Adrenal gland (tissue), 9 donors: ENCODE measurements at regions not wholly inside any gene's neighbourhood (a gene's known extent, or its start where the extent isn't known, plus 50 kb on each side); places are given as distances from the start of the nearest gene placed in this dataset.
"Not testable (repeated sequence)": the region's sequence is repeated elsewhere in the genome, so short reads cannot be mapped to it uniquely, and the experiment has no call there.

Experiments used
- DNase-seq, 7 donors: peaks; one replicate each; pipeline ENCODE4 v3.0.0-alpha.2; 2019 to 2020
- H3K27ac ChIP-seq, 5 donors: fragments of 200-600 bp; sonication (generic) in 4 of 5; 1 replicate in 3 of 5; 2 replicates in 2 of 5; pipeline versions ENCODE4 v1.5.1 to v1.8.0; 2016 to 2020; ENCODE audit warnings: mild to moderate bottlenecking in 1 of 5
- H3K27me3 ChIP-seq: fragments of 200-600 bp; 2 replicates; pipeline ENCODE4 v1.8.0; 2021
- H3K36me3 ChIP-seq, 2 donors: fragments of 200-600 bp; replicated peaks in 1 of 2; 1 replicate in 1 of 2; 2 replicates in 1 of 2; pipeline versions ENCODE4 v1.5.1 to v1.8.0; 2018 to 2022
- H3K4me1 ChIP-seq, 2 donors: fragments of 200-600 bp; replicated peaks in 1 of 2; 1 replicate in 1 of 2; 2 replicates in 1 of 2; pipeline versions ENCODE4 v1.5.1 to v1.8.0; 2018 to 2021
- H3K4me3 ChIP-seq, 4 donors: fragments of 200-600 bp; sonication (generic) in 3 of 4; one replicate each; pipeline ENCODE4 v1.5.1; 2016 to 2018
- H3K9me3 ChIP-seq, 3 donors: fragments of 200-600 bp; sonication (generic) in 1 of 3; replicated peaks in 1 of 3; 1 replicate in 2 of 3; 2 replicates in 1 of 3; pipeline versions ENCODE4 v1.5.1 to v1.8.0; 2016 to 2021
- POLR2A ChIP-seq, 2 donors: fragments of 450-650 bp; IDR thresholded peaks; one replicate each; pipeline ENCODE4 v1.6.1; 2017; ENCODE audit warnings: antibody characterized with exemption in 2 of 2, mild to moderate bottlenecking in 2 of 2, moderate library complexity in 1 of 2
- WGBS, 4 donors: extraction: QIAGEN DNeasy Blood & Tissue Kit in 2 of 4; methylation state at CpG; one replicate each; pipeline versions ENCODE4 v1.1.5 to v1.1.7; 2013 to 2017; 5-methylcytosine and 5-hydroxymethylcytosine counted together
- intact Hi-C, 2 donors: fragments of 100-400 bp; cut with DNase I; formaldehyde crosslinking; loops; one replicate each; pipeline versions ENCODE4 v1.14.1 to v1.15.0; 2022 to 2023
- TF ChIP-seq, protein P1 (sequence below), 6 experiments: fragments of 450-650 bp in 4 of 6; fragments of 200-600 bp in 2 of 6; sonication (generic) in 1 of 6; IDR thresholded peaks; 1 replicate in 5 of 6; 2 replicates in 1 of 6; pipeline versions ENCODE4 v1.5.1 to v1.8.0; 2016 to 2021; ENCODE audit warnings: antibody characterized with exemption in 6 of 6, mild to moderate bottlenecking in 2 of 6, moderate library complexity in 1 of 6
- donor health status: healthy with polysubstance abuse.
- donor health status: Bipolar disorder and iron deficiency.
- donor health status: DM: yes; HTN: yes; CAD: no.
- donor health status: DM: no; HTN: no; CAD: no.
- donor health status: DM: no; HTN: no; CAD: no.

- TF ChIP-seq, protein P1, sequence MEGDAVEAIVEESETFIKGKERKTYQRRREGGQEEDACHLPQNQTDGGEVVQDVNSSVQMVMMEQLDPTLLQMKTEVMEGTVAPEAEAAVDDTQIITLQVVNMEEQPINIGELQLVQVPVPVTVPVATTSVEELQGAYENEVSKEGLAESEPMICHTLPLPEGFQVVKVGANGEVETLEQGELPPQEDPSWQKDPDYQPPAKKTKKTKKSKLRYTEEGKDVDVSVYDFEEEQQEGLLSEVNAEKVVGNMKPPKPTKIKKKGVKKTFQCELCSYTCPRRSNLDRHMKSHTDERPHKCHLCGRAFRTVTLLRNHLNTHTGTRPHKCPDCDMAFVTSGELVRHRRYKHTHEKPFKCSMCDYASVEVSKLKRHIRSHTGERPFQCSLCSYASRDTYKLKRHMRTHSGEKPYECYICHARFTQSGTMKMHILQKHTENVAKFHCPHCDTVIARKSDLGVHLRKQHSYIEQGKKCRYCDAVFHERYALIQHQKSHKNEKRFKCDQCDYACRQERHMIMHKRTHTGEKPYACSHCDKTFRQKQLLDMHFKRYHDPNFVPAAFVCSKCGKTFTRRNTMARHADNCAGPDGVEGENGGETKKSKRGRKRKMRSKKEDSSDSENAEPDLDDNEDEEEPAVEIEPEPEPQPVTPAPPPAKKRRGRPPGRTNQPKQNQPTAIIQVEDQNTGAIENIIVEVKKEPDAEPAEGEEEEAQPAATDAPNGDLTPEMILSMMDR (IDR thresholded peaks at IDR 0.05), result no peak
- TF ChIP-seq POLR2A (IDR thresholded peaks at IDR 0.05), result no peak
- H3K27me3 ChIP-seq, result no peaks in the 10 kb centered on the region
- 92 to 100% (median 96%) methylated on average over 1 of the region's 1 CpG for WGBS, 4 donors
- H3K9me3 ChIP-seq, result no peaks in the 10 kb centered on the region
- H3K4me1 ChIP-seq, result no peaks in the 10 kb centered on the region
- H3K4me3 ChIP-seq, result no peak overlapping the region
- H3K36me3 ChIP-seq, result no peaks in the 10 kb centered on the region
- intact Hi-C loops, result no loop called here
- DNase-seq, result no peak
- no peak overlapping the region for H3K27ac ChIP-seq
Observed at GRCh38 chr7:17437586-17437985, 139.1 kb downstream of the AHR start.

DNA sequence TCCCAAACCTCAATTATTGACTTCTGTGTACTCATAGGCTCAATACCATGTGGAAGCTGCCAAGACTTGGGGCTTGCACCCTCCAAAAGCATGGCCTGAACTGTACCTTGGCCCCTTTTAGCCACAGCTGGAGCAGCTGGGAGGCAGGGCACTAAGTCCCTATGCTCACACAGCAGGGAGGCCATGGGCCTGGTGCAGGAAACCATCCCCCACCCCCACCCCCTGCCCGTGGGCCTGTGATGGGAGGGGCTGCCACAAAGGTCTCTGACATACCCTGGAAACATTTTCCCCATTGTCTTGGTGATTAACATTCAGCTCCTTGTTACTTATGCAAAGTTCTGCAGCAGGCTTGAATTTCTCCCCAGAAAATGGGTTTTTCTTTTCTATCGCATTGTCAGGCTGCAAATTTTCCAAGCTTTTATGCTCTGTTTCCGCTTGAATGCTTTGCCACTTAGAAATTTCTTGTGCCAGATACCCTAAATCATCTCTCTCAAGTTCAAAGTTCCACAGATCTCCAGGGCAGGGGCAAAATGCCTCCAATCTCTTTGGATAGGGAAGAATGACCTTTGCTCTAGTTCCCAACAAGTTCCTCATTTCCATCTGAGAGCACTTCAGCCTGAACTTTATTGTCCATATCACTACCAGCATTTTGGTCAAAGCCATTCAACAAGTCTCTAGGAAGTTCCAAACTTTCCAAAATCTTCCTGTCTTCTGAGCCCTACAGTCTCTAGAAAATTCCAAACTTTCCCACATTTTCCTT is 141.8 kb downstream of the AHR start:
- DNase-seq, H3K36me3 ChIP-seq, H3K9me3 ChIP-seq, intact Hi-C loops, H3K4me3 ChIP-seq, H3K27ac ChIP-seq, H3K27me3 ChIP-seq: not testable (repeated sequence)
- peaks cover 10 to 17% of the 10 kb centered on the region in 2 donors for H3K4me1 ChIP-seq
- 80 to 83% (median 82%) methylated on average over 3 of the region's 3 CpGs for WGBS, 4 donors

DNA sequence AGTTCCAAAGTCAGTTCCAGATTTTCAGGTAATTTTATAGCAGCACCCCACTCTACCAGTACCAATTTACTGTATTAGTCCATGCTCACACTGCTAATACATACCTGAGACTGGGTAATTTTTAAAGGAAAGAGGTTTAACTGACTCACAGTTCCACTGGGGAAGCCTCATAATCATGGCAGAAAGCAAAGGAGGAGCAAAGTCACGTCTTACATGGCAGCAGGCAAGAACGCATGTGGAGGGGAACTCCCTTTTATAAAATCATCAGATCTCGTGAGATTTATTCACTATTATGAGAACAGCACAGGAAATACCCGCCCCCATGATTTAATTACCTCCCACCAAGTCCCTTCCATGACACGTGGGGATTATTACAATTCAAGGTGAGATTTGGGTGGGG is 142.4 kb downstream of the AHR start:
- no peak overlapping the region for H3K4me3 ChIP-seq
- no peak overlapping the region for H3K27ac ChIP-seq
- H3K27me3 ChIP-seq, result no peaks in the 10 kb centered on the region
- DNase-seq, result no peak
- peaks cover 10 to 22% of the 10 kb centered on the region in 2 donors for H3K4me1 ChIP-seq
- 85 to 92% (median 90%) methylated on average over 5 of the region's 5 CpGs for WGBS, 4 donors
- intact Hi-C loops, result no loop called here
- no peaks in the 10 kb centered on the region for H3K9me3 ChIP-seq
- TF ChIP-seq POLR2A (IDR thresholded peaks at IDR 0.05), result no peak
- TF ChIP-seq, protein P1 (IDR thresholded peaks at IDR 0.05), result no peak
- H3K36me3 ChIP-seq, result no peaks in the 10 kb centered on the region

DNA sequence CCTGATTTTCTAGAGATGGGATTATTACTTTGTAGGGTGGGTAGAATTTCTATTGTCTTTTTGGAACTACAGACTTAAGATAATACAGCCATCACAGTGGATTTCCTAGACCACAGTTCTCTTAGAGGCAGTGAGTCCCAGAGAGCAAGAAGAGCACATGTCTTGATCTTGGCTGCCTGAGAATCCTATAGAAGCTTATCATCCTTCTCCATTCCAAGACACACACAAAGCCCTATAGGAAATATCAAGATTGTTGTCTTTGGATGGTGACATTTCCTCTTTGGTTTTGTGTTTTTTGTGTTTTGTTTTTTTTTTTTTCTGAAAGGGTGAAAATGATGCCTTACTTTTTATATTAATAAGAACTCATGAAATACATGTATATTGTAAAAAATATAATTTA is 143.1 kb downstream of the AHR start:
- intact Hi-C loops, result no loop called here
- H3K9me3 ChIP-seq, result no peaks in the 10 kb centered on the region
- TF ChIP-seq, protein P1 (IDR thresholded peaks at IDR 0.05), result no peak
- TF ChIP-seq POLR2A (IDR thresholded peaks at IDR 0.05), result no peak
- H3K36me3 ChIP-seq, result no peaks in the 10 kb centered on the region
- no peak overlapping the region for H3K4me3 ChIP-seq
- DNase-seq, result no peak
- H3K27ac ChIP-seq, result no peak overlapping the region
- H3K27me3 ChIP-seq, result no peaks in the 10 kb centered on the region
- H3K4me1 ChIP-seq, result peaks cover 10 to 29% of the 10 kb centered on the region in 2 donors

- intact Hi-C loops, result no loop called here
- no peak overlapping the region for H3K4me3 ChIP-seq
- peaks cover 10 to 32% of the 10 kb centered on the region in 2 donors for H3K4me1 ChIP-seq
- no peak for DNase-seq
- TF ChIP-seq POLR2A (IDR thresholded peaks at IDR 0.05), result no peak
- TF ChIP-seq, protein P1 (IDR thresholded peaks at IDR 0.05), result no peak
- WGBS, 4 donors, result 56 to 76% (median 70%) methylated on average over 2 of the region's 2 CpGs
- H3K36me3 ChIP-seq, result no peaks in the 10 kb centered on the region
- peaks cover 0 to 8% (median 0%) of the 10 kb centered on the region in 3 donors for H3K9me3 ChIP-seq
- no peaks in the 10 kb centered on the region for H3K27me3 ChIP-seq
- H3K27ac ChIP-seq, result no peak overlapping the region
Observed at GRCh38 chr7:17444151-17444550, 145.7 kb downstream of the AHR start.
